IMR-90 (cell line): ENCODE measurements at regions not wholly inside any gene's neighbourhood (a gene's known extent, or its start where the extent isn't known, plus 50 kb on each side); places are given as distances from the start of the nearest gene placed in this dataset.

Source experiments
- FOS ChIP-seq: fragments of 150-350 bp; IDR thresholded peaks from 2 replicates; pipeline ENCODE4 v1.6.1; 2016; ENCODE audit warnings: low read depth, low read length
- MAFK ChIP-seq: IDR thresholded peaks from 2 replicates; pipeline ENCODE4 v1.6.1; 2012; ENCODE audit warnings: low read depth, low read length, improper control_type of control experiment
- POLR2A ChIP-seq: IDR thresholded peaks from 2 replicates; pipeline ENCODE4 v1.6.1; 2012; ENCODE audit warnings: mild to moderate bottlenecking, low read depth, low read length
- RCOR1 ChIP-seq: IDR thresholded peaks from 2 replicates; pipeline ENCODE4 v1.6.1; 2012; ENCODE audit warnings: mild to moderate bottlenecking, low read length, improper control_type of control experiment; ENCODE audit not compliant: insufficient replicate concordance
- RFX5 ChIP-seq: IDR thresholded peaks from 2 replicates; pipeline ENCODE4 v1.8.0; 2012; ENCODE audit warnings: low read depth, mild to moderate bottlenecking, low read length, moderate library complexity
- TF ChIP-seq, protein P1 (sequence below): conservative IDR thresholded peaks from 2 replicates; pipeline ENCODE4 v1.5.1; 2012; ENCODE audit warnings: mild to moderate bottlenecking, low read depth, low read length, improper control_type of control experiment

DNA sequence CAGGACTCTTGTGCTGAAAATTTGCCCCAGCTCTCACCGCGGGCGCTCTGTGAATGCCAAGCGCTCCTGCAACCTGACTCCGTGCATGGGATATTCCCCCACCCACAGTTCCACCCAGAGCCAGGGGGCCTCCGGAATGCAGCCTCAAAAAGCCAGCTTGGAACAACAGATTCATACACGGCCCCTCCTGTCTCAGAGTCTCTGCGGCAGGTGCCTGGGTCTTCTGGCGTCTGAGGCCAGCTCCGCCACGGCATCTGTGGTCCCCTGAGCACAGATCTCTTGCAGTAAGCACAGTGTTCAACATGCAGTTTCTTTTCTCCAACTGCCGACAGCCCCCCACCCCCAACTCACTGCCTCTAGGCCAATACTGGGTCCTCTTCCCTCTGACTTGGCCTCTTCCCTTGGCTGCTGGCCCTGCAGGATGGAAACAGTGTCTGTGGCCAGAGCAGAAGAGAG is 355.7 kb upstream of the IRX2 start:
- no peak for TF ChIP-seq MAFK
- no peak for TF ChIP-seq POLR2A
- TF ChIP-seq, protein P1, sequence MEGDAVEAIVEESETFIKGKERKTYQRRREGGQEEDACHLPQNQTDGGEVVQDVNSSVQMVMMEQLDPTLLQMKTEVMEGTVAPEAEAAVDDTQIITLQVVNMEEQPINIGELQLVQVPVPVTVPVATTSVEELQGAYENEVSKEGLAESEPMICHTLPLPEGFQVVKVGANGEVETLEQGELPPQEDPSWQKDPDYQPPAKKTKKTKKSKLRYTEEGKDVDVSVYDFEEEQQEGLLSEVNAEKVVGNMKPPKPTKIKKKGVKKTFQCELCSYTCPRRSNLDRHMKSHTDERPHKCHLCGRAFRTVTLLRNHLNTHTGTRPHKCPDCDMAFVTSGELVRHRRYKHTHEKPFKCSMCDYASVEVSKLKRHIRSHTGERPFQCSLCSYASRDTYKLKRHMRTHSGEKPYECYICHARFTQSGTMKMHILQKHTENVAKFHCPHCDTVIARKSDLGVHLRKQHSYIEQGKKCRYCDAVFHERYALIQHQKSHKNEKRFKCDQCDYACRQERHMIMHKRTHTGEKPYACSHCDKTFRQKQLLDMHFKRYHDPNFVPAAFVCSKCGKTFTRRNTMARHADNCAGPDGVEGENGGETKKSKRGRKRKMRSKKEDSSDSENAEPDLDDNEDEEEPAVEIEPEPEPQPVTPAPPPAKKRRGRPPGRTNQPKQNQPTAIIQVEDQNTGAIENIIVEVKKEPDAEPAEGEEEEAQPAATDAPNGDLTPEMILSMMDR, result no peak
- TF ChIP-seq RCOR1, result no peak
- no peak for TF ChIP-seq RFX5
- no peak for TF ChIP-seq FOS
